ENCODE measurements at regions not wholly inside any gene's neighbourhood (a gene's known extent, or its start where the extent isn't known, plus 50 kb on each side); places are given as distances from the start of the nearest gene placed in this dataset.

DNA sequence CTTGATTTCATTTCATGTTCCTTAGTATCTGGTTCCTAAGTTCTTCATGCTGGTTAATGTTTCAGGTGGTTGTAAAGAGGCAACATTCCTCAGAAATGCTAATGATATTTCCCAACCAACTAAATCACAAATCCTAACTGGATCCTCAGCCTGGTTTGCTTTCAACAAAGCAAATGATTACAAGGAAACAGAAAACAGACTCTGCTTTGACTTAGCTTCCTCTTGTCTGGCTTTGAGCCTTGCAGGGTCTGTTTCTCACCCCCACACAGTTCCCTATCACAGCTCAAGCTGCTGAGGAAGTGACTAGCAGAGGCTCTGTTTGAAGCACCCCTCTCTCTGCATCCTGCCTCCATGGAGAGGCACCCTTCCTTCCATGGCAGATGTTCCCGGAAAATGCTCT lies 130.2 kb upstream of the CTTNBP2 start:
- TF ChIP-seq POLR2A (IDR thresholded peaks at IDR 0.05), result no peak
- TF ChIP-seq, protein P1, sequence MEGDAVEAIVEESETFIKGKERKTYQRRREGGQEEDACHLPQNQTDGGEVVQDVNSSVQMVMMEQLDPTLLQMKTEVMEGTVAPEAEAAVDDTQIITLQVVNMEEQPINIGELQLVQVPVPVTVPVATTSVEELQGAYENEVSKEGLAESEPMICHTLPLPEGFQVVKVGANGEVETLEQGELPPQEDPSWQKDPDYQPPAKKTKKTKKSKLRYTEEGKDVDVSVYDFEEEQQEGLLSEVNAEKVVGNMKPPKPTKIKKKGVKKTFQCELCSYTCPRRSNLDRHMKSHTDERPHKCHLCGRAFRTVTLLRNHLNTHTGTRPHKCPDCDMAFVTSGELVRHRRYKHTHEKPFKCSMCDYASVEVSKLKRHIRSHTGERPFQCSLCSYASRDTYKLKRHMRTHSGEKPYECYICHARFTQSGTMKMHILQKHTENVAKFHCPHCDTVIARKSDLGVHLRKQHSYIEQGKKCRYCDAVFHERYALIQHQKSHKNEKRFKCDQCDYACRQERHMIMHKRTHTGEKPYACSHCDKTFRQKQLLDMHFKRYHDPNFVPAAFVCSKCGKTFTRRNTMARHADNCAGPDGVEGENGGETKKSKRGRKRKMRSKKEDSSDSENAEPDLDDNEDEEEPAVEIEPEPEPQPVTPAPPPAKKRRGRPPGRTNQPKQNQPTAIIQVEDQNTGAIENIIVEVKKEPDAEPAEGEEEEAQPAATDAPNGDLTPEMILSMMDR (IDR thresholded peaks at IDR 0.05), result no peak
